ENCODE measurements at regions not wholly inside any gene's neighbourhood (a gene's known extent, or its start where the extent isn't known, plus 50 kb on each side); places are given as distances from the start of the nearest gene placed in this dataset.

- WGBS (ENCODE audit: insufficient coverage), result no CpG with 5 or more reads among the region's 3 CpGs
- DNase-seq (no peak), ATAC-seq (ENCODE audit: low read depth) (no peak)
- Histone ChIP-seq H2AFZ (ENCODE audit: insufficient read depth, low read depth, low read length, poor library complexity, severe bottlenecking) (no peak overlapping the region), H3K4me2 (replicated peaks; ENCODE audit: low read depth, low read length, poor library complexity, severe bottlenecking) (no peak overlapping the region), H3K4me1 (ENCODE audit: control insufficient read depth in 2 of 2, insufficient read depth in 2 of 2, low read length in 2 of 2) (no peaks in the 10 kb centered on the region), H3K9ac (ENCODE audit: low read length) (no peak overlapping the region), H3K4me3 (ENCODE audit: control extremely low read depth in 1 of 5, extremely low read depth in 1 of 5, insufficient read depth in 1 of 5, low read depth in 2 of 5, low read length in 4 of 5) (no peak overlapping the region), H3K36me3 (replicated peaks in 1 of 2; ENCODE audit: control extremely low read depth in 1 of 2, control insufficient read depth in 1 of 2, extremely low read depth in 1 of 2, insufficient read depth in 2 of 2, low read length in 1 of 2) (no peaks in the 10 kb centered on the region), H3K27ac (ENCODE audit: low read length in 2 of 2) (no peak overlapping the region), H3K79me2 (ENCODE audit: control insufficient read depth, insufficient read depth, low read length) (no peaks in the 10 kb centered on the region), H4K20me1 (ENCODE audit: control insufficient read depth, insufficient read depth, low read length, poor library complexity, severe bottlenecking) (no peaks in the 10 kb centered on the region), H3K27me3 (replicated peaks in 1 of 4; ENCODE audit: control extremely low read depth in 1 of 4, control insufficient read depth in 3 of 4, insufficient read depth in 4 of 4, low read length in 3 of 4) (no peaks in the 10 kb centered on the region), H3K9me3 (ENCODE audit: control extremely low read depth in 1 of 3, control insufficient read depth in 2 of 3, insufficient read depth in 1 of 3, low read length in 2 of 3) (no peaks in the 10 kb centered on the region)
- ChIA-PET POLR2A (no interaction called here), CTCF (no interaction called here)
- intact Hi-C loops (cut with micrococcal nuclease), result no loop called here
- Mint-ChIP-seq H3K4me3 (no peak overlapping the region), H3K4me1 (no peaks in the 10 kb centered on the region), H3K27ac (no peak overlapping the region), H3K9me3 (ENCODE audit: insufficient read depth) (no peaks in the 10 kb centered on the region), H3K27me3 (no peaks in the 10 kb centered on the region)
- TF ChIP-seq CTCF (IDR thresholded peaks at IDR 0.05) (no peak), EZH2 (IDR thresholded peaks at IDR 0.05; ENCODE audit: borderline replicate concordance, insufficient read depth, low read depth, low read length, poor library complexity, severe bottlenecking) (no peak)
These were observed 317.7 kb upstream of the ONECUT1 start for GRCh38 chr15:53107855-53108254.

- Histone ChIP-seq H3K36me3 (replicated peaks in 1 of 2; ENCODE audit: control extremely low read depth in 1 of 2, control insufficient read depth in 1 of 2, extremely low read depth in 1 of 2, insufficient read depth in 2 of 2, low read length in 1 of 2) (no peaks in the 10 kb centered on the region), H2AFZ (ENCODE audit: insufficient read depth, low read depth, low read length, poor library complexity, severe bottlenecking) (no peak overlapping the region), H3K9me3 (ENCODE audit: control extremely low read depth in 1 of 3, control insufficient read depth in 2 of 3, insufficient read depth in 1 of 3, low read length in 2 of 3) (no peaks in the 10 kb centered on the region), H3K79me2 (ENCODE audit: control insufficient read depth, insufficient read depth, low read length) (no peaks in the 10 kb centered on the region), H3K4me2 (replicated peaks; ENCODE audit: low read depth, low read length, poor library complexity, severe bottlenecking) (no peak overlapping the region), H3K4me1 (ENCODE audit: control insufficient read depth in 2 of 2, insufficient read depth in 2 of 2, low read length in 2 of 2) (no peaks in the 10 kb centered on the region), H3K4me3 (ENCODE audit: control extremely low read depth in 1 of 5, extremely low read depth in 1 of 5, insufficient read depth in 1 of 5, low read depth in 2 of 5, low read length in 4 of 5) (no peak overlapping the region), H3K27me3 (replicated peaks in 1 of 4; ENCODE audit: control extremely low read depth in 1 of 4, control insufficient read depth in 3 of 4, insufficient read depth in 4 of 4, low read length in 3 of 4) (no peaks in the 10 kb centered on the region), H3K27ac (ENCODE audit: low read length in 2 of 2) (no peak overlapping the region), H4K20me1 (ENCODE audit: control insufficient read depth, insufficient read depth, low read length, poor library complexity, severe bottlenecking) (no peaks in the 10 kb centered on the region), H3K9ac (ENCODE audit: low read length) (no peak overlapping the region)
- POLR2A ChIA-PET, result no interaction called here
- Mint-ChIP-seq H3K9me3 (ENCODE audit: insufficient read depth) (no peaks in the 10 kb centered on the region), H3K27ac (no peak overlapping the region), H3K4me1 (no peaks in the 10 kb centered on the region), H3K27me3 (no peaks in the 10 kb centered on the region), H3K4me3 (no peak overlapping the region)
- ATAC-seq (ENCODE audit: low read depth) (no peak), DNase-seq (no peak)
- CTCF ChIA-PET, result no interaction called here
- WGBS (ENCODE audit: insufficient coverage), result 97% methylated on average over 5 of the region's 7 CpGs
- no peak for TF ChIP-seq CTCF (IDR thresholded peaks at IDR 0.05)
- TF ChIP-seq EZH2 (IDR thresholded peaks at IDR 0.05; ENCODE audit: borderline replicate concordance, insufficient read depth, low read depth, low read length, poor library complexity, severe bottlenecking), result no peak
- intact Hi-C loops (cut with micrococcal nuclease), result no loop called here
These were observed 316.6 kb upstream of the ONECUT1 start for GRCh38 chr15:53106505-53107286.

All from B cell (primary cell).